Midbrain (tissue), 1 donor: ENCODE measurements at regions not wholly inside any gene's neighbourhood (a gene's known extent, or its start where the extent isn't known, plus 50 kb on each side); places are given as distances from the start of the nearest gene placed in this dataset.

Experiments
- DNase-seq: peaks from one replicate; lab custom pipeline; 2025; lab: John Stamatoyannopoulos, UW

DNA sequence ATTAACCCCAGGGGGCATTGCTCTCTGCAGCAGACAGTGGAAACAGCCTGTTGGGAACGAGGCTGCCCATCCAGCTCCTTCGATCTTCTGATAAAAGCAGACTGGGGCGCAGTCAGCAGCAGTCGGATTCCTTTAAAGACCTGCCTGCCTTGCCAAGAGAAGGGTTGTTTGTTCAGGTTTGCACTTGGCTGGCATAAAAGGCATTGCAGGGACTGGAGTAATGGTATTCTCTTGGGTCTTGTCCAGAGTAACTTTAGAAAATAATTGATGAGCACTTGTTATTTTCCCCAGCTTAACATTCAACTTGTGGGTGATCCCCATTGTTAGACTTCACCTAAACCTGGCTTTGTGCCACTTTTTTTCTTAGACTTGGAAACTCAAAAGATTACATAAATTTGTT lies 67.3 kb upstream of the SLC10A2 start:
- no peak for DNase-seq

DNA sequence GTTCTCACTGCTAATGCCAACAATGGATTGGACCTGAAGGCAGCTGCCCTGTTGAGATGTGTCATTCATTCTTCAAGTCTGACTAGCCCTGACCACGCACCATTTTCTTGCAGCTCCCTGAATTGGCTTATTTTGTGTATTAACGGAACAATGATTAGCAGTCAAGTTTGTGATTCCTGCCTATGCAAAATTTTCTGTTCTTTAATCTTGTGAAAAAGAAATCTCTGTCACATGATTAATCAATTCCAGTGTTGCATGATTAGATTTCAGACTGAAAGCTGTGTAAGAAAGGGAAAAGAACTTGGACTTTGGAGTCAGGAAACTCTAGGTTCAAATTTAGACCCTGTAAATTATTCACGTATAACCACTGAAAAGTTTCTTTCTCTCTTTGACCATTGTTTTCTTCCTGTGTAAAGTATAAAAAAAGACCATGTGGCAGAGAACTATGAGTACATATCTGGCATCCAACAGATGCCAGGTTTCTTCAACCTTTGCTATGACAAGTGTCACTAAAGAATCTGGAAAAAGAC lies 64.5 kb upstream of the SLC10A2 start:
- no peak for DNase-seq

GRCh38 chr13:103130146-103130545 lies 63.9 kb upstream of the SLC10A2 start:
- DNase-seq = no peak
